HK-2 (cell line): ENCODE measurements at regions not wholly inside any gene's neighbourhood (a gene's known extent, or its start where the extent isn't known, plus 50 kb on each side); places are given as distances from the start of the nearest gene placed in this dataset.

Source experiments
- DNase-seq: peaks from one replicate; pipeline ENCODE4 v3.0.0-alpha.2; 2018; ENCODE audit not compliant: unreplicated experiment

DNA sequence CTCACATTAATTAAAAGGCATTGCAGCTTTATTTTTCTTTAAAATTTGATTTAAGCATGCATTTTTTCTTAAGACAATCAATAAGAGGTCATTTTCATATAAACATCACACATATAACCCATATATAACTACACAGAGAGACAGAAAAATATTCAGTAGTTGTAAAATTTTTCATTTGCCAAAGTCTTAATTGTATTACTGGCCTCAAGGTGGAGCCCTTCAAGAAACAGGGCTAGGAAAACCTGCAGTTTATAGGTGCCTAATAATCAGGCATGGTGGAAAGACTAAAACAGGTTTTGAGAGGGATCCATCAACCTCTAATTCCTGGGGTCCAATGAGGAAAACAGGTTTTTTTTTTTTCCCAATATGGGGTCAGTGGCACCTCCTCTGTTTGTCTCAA is 71.3 kb upstream of the ZNF804A start:
- DNase-seq = no peak

DNA sequence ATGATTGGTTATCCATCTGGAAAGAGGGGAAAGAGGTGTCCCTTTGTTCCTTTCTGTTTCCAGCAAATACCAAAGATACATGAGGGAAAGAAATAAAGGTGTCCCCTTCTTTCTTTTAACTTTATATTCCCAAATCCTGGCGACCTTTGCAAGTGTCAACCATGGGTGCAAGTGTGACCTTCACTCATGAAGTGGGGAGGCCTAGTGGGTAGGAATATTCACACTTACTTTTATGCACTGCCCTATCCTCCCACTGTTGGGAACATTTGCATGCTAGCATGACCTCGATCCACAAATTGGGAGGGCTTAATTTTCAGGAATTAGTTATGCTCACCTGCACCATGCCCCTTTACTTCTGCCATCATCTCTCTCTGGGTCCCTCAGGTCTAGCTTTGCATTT is 70.2 kb upstream of the ZNF804A start:
- no peak for DNase-seq

DNA sequence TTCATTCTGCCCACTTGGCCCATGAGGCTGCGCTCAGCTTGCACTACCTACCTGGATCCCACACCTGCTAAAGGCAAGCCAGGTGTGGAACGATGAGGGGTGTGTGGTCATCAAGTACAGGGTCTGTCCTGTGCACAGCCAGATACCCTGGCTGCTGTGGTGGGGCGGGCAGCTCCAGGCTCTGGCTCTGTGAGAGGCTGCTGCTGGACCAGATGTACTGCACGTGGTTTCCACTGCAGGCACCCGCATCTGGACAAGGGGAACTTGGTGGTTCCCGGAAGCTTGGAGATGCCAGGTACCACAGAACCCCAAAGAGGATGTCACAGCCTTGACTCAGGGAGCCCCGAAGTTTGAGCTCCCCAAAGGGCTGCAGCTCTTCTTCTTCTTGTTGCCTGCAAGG is 68.1 kb upstream of the ZNF804A start:
- no peak for DNase-seq

DNA sequence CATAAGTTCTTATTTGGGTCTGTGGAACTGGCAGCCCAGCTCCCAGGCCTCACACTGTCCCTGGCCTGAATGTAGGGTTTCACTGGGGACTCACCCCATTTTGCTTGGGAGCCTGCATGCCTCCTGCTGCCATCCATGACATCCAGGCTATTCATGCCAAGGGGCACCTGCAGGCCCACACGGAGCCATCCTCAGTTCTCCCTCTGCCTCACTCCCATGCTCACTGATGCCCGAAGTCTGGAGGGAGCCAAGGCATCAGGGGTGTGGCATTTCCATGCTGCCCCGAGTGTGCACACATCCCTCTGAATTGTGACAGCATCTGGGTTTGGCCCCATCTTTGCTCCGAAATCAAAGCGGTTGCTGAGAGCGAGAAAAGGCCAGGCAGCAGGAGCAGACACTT is 67.4 kb upstream of the ZNF804A start:
- no peak for DNase-seq

DNA sequence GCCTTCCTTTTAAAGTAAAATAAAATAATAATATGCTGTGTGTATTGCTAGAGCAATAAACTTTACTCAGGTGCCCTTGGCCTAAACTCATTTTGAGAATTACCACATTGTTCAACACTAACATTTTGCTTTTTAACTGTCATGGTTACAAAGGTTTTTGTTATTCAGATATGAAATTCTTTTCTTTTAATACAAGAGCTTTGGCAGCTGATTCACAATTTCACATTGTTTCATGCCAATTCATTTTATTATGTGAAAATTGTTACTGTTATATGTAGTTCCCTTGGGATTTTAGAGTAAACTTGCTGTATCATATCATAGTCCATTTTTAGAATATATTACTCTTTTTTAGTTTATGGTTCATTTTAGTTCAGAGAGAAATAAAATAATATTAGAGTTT is 65.8 kb upstream of the ZNF804A start:
- no peak for DNase-seq

DNA sequence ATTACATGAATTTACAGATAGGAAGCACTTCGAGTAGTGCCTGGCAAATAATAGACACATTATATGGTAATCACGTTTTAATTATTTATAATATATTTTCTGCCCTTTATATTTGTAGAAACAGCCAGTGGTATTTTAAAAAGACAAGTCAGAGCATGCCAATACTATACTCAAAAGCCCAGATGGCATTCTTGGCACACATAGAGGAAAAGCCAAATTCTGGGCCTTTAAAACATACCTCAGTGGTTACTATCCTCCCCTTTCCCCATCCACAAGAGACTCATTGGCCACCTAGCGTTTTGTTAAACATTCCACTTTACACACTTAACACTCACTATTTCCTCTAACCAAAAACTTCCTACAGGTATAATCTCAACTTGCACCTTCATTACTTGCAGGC is 63.3 kb upstream of the ZNF804A start:
- DNase-seq = no peak

DNA sequence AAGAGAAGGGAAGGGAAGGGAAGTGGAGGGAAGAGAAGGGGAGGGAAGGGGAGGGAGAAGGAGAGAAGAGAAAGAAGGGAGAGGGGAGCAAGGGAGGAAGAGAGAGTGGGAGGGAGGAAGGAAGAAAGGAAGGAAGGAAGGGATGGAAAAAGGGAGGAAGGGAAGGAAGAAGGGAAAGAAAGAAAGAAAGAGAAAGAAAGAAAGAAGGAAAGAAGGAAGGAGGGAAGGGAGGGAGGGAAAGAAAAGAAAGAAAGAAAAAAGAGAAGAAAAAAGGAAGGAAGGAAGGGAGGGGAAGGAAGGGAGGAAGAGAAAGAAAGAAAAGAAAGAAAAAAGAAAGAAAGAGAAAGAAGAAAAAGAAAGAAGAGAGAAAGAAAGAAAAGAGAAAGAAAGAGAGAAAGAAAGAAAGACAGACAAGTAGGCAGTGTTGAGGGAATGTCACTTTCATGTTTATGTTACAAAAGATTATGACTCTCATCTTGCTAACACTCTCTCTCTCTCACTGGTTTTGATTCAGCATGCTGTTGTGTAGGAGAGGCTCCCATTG is 58.0 kb upstream of the ZNF804A start:
- DNase-seq = no peak

DNA sequence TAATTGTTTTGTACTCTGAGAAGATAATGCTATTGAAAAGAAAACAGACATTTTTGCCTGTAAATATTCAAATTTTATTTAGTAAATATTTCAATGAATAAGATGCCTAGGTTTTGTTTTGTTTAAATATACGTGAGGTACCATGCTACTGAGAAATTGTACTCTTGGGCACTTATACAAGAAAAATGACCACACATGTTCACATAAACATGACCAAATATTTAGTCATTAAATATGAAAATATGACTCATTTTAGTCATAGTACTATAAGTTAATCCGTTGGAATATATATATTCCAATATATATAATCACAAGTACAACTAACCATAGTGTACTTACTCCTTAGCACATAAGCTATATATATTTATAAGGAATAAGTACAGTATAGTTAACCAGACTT is 56.7 kb upstream of the ZNF804A start:
- DNase-seq = no peak

DNA sequence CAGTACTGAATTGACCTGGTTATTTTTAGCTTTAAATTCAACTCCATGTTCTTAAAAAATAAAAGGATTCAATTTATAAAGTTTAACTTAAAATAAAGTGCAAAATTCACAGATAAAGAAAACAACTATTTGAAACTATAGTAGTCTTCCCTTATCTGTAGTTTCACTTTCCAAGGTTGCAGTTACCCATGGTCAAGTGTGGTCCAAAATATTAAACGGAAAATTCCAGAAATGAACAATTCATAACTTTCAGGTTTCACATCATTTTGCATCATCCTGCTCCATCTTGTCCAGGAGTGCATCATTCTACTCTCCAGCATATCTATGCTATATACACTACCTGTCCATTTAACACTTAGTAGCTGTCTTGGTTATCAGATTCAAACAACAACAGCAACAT is 54.5 kb upstream of the ZNF804A start:
- DNase-seq = no peak
